Natural killer cell treated with Interleukin-12 subunit alpha and Interleukin-12 subunit beta and Interleukin-15 and Interleukin-18, amount 100 ng/mL, for 72 hours (primary cell): ENCODE measurements at regions not wholly inside any gene's neighbourhood (a gene's known extent, or its start where the extent isn't known, plus 50 kb on each side); places are given as distances from the start of the nearest gene placed in this dataset.

Experiments used
- ATAC-seq, 2 donors: fragments of 150-1000 bp; cut with Tn5 transposase in 1 of 2; sonication (Bioruptor Pico), chemical (Tn5 transposase) in 1 of 2; 2 replicates each; pipeline ENCODE4 v1.10.0; 2021
- DNase-seq: peaks from one replicate; pipeline ENCODE4 v3.0.0; 2022; ENCODE audit warnings: low spot score
- H3K27ac Mint-ChIP-seq, 2 donors: 1 replicate in 1 of 2; 2 replicates in 1 of 2; pipeline ENCODE4 v1.8.0; 2022; ENCODE audit warnings: mixed read lengths in 2 of 2, mild to moderate bottlenecking in 1 of 2, moderate library complexity in 1 of 2
- H3K27me3 Mint-ChIP-seq, 2 donors: 1 replicate in 1 of 2; 2 replicates in 1 of 2; pipeline ENCODE4 v1.8.0; 2022; ENCODE audit warnings: mixed read lengths in 2 of 2
- H3K36me3 Mint-ChIP-seq: one replicate; pipeline ENCODE4 v1.8.0; 2022; ENCODE audit warnings: mixed read lengths
- H3K4me1 Mint-ChIP-seq, 2 donors: 1 replicate in 1 of 2; 2 replicates in 1 of 2; pipeline ENCODE4 v1.8.0; 2022; ENCODE audit warnings: low read depth in 2 of 2, mixed read lengths in 2 of 2, mild to moderate bottlenecking in 1 of 2
- H3K4me3 Mint-ChIP-seq: one replicate; pipeline ENCODE4 v1.8.0; 2022; ENCODE audit warnings: mixed read lengths
- H3K9me3 Mint-ChIP-seq: 2 replicates; pipeline ENCODE4 v1.8.0; 2022; ENCODE audit warnings: mixed read lengths

DNA sequence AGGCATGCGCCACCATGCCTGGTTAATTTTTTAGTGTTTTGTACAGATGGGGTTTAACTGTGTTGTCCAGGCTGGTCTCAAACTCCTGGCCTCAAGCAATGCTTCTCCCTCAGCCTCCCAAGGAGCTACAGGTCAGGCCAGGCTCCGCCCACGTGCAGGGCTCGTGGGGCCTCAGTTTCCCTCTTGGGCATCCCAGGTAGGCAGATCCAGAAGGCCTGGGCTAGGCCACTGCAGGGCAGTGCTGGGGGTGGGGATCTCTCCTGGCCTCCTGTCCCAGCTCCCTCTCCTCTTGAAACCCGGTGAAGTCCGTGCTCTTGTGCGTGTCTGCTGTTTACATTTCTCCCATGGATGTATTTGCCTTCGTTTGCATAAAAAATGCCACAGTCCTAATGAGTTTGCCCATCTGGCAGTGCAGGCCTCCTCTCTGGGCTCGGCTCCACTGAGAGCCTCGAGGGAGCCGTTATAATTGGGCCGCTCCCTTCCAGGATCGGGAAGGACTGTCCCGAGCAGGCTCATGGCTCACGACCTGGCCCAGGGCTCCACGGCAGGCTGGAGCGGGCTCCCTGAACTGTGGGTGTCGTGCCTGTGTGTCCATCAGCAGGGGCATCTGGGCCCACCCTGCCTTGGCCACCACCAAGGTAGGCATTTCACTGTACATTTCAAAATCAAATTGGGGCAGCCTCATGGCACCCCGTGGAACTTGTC is 52.6 kb upstream of the RUFY1 start:
- DNase-seq (no peak), ATAC-seq (no peak)
- Mint-ChIP-seq H3K36me3 (no peaks in the 10 kb centered on the region), H3K4me1 (no peaks in the 10 kb centered on the region), H3K27me3 (no peaks in the 10 kb centered on the region), H3K27ac (no peak overlapping the region), H3K4me3 (no peak overlapping the region), H3K9me3 (no peaks in the 10 kb centered on the region)

DNA sequence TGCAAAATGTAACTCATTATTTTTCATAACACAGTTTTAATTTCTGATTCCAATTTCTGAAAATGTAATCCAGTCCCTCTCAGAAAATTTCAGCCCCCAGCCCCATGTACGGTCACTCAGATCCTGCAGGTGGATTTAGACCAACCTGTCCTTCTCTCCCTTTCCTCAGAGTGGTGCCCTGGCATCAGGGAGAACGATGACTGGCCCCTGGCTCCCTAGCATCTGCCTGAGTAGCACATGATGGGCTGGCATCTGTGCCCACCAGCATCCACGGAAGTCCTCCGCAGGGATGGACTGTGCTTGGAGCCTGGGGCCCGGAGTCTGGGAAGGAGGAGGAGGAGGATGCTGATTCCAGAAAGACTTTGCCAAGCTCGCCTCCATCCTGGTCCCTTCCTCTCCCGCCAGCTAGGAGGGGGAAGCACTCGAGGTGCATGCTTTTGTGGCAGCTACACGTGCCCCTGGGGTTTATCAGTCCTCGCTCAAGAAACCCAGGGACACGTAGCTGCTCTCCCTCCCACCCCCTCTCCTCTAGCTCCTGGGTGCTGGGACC is 54.4 kb upstream of the RUFY1 start:
- Mint-ChIP-seq H3K36me3 (no peaks in the 10 kb centered on the region), H3K4me3 (no peak overlapping the region), H3K27ac (no peak overlapping the region), H3K27me3 (no peaks in the 10 kb centered on the region), H3K9me3 (no peaks in the 10 kb centered on the region), H3K4me1 (no peaks in the 10 kb centered on the region)
- ATAC-seq, result no peak
- no peak for DNase-seq

DNA sequence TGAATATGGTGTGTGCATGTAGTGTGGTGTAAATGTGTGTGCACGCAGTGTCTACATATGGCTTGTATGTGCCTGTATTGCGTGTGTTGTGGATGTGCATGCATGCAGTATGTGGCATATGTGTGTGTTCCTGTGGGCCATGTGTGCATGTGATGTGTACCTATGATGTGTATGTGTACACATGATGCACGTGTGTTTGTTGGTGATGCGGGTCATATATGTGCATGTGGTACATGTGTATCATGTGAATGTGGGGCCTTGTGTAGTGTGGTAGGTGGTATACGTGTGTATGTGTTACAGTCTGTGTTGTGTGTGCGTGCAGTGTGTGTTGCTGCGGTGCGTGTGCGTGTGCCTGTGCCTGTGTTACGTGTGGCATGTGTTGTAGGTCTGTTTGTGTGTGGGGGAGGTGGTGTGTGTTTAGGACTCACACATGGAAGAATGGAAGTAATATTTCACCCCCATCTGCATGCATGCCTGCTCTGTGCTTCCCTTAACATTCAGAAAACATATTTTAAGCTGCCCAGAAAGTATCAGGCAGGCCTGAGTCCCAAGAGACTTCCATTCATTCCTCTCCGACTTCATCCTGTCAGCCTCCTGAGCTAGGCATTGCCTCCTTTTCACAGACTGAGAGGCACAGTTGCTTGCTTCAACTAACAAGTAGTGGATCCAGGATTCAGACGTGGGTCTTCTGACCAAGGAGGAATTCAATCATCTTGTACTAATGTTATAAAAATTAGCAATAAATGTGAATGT is 55.4 kb upstream of the RUFY1 start:
- ATAC-seq, result peak in 1 of 2 donors; percentile 22
- Mint-ChIP-seq H3K27ac (no peak overlapping the region), H3K4me1 (peaks cover 0 to 3% of the 10 kb centered on the region in 2 donors), H3K36me3 (no peaks in the 10 kb centered on the region), H3K4me3 (no peak overlapping the region), H3K27me3 (no peaks in the 10 kb centered on the region), H3K9me3 (no peaks in the 10 kb centered on the region)
- no peak for DNase-seq

DNA sequence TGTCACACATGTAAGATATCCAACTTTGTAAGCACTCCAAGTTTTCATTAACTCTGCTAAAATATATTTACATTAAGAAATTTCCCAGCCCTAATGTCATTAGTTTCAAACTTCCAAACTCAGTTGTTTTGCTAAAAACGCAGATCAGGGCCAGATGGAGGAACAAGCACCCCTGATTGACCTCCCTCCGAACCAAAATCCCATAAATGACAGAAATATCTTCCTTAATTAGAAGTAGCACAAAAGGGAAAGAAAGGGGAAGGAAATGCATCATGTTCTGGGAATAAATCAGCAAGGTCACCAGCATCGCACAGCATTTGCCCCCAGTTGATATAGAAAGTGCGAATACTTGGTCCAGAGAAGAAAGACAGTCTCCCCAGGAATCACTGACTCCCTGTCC is 61.4 kb upstream of the RUFY1 start:
- H3K27ac Mint-ChIP-seq, result no peak overlapping the region
- DNase-seq (no peak), ATAC-seq (no peak)
- peaks cover 0 to 3% of the 10 kb centered on the region in 2 donors for H3K27me3 Mint-ChIP-seq
- no peaks in the 10 kb centered on the region for H3K9me3 Mint-ChIP-seq
- H3K36me3 Mint-ChIP-seq, result no peaks in the 10 kb centered on the region
- peaks cover 0 to 3% of the 10 kb centered on the region in 2 donors for H3K4me1 Mint-ChIP-seq
- H3K4me3 Mint-ChIP-seq, result no peak overlapping the region

DNA sequence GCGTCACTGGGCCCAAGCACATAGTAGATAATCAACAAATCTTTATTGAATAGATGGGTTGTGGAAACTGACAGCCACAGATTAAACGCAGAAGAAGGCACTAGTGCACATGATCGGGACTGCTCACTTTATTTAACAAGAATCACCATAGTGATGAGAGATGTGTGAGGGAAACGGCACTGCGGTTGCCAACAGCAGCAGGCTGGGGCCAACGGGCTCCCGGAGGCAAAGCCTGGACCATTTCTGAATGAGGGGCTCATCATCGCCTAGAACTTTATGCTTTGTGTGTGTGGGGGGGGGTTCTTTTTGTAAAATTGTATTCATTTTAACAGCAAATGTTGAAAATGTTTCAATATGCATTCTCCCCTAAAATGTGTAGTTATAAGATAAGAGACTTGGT is 61.9 kb upstream of the RUFY1 start:
- Mint-ChIP-seq H3K27me3 (peaks cover 0 to 3% of the 10 kb centered on the region in 2 donors), H3K4me1 (peaks cover 0 to 3% of the 10 kb centered on the region in 2 donors), H3K4me3 (no peak overlapping the region), H3K9me3 (no peaks in the 10 kb centered on the region), H3K36me3 (no peaks in the 10 kb centered on the region), H3K27ac (no peak overlapping the region)
- DNase-seq (no peak), ATAC-seq (no peak)

DNA sequence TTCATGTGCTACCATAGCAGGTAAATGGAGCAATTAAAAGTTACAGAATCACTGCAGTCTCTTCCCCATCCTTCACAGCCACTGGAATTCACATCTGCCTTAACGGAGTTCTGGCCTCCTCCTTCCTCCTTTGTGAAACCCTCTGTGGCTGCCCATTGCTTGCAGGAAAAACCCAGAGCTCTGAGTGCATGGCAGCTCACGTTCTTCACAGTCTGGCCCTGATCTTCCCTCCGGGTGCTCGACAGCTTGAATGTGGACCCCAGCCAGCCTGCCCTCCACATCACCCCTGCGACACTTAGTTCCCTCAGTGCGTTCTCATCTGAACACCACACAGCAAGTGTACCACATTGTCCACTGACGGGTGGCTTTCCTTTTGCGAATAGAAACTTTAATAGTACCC is 63.2 kb upstream of the RUFY1 start:
- DNase-seq (no peak), ATAC-seq (no peak)
- Mint-ChIP-seq H3K9me3 (no peaks in the 10 kb centered on the region), H3K4me3 (no peak overlapping the region), H3K36me3 (no peaks in the 10 kb centered on the region), H3K27me3 (peaks cover 0 to 3% of the 10 kb centered on the region in 2 donors), H3K4me1 (peaks cover 0 to 3% of the 10 kb centered on the region in 2 donors), H3K27ac (no peak overlapping the region)

DNA sequence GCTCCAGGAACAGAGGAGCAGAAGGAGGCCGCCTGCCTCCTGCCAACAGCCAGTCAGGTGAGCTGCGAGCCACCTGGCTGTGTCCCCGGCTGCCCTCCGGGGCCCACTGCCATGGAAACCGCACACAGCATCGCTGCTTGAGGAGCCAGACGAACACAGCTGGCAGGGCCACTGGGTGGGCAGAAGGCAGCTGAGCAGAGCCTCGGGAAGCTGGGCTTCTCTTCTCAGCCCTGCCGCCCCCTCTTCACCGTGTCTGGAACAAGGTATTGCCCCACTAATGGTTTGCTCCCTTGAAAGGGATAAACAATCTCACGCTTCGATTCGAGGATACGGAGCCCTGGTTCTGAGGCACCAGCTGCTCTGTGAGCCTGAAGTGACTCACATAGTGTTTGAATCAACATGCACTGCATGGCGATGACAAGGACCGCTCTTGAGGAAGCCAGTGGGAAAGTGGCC is 63.7 kb upstream of the RUFY1 start:
- no peak for DNase-seq
- Mint-ChIP-seq H3K9me3 (no peaks in the 10 kb centered on the region), H3K4me3 (no peak overlapping the region), H3K27me3 (peaks cover 0 to 3% of the 10 kb centered on the region in 2 donors), H3K36me3 (no peaks in the 10 kb centered on the region), H3K4me1 (peaks cover 0 to 3% of the 10 kb centered on the region in 2 donors), H3K27ac (no peak overlapping the region)
- no peak for ATAC-seq

GRCh38 chr5:179485845-179486575 is 64.3 kb upstream of the RUFY1 start:
- no peak overlapping the region for H3K4me3 Mint-ChIP-seq
- H3K27me3 Mint-ChIP-seq, result peaks cover 0 to 3% of the 10 kb centered on the region in 2 donors
- no peak overlapping the region for H3K27ac Mint-ChIP-seq
- no peaks in the 10 kb centered on the region for H3K9me3 Mint-ChIP-seq
- peaks cover 0 to 3% of the 10 kb centered on the region in 2 donors for H3K4me1 Mint-ChIP-seq
- ATAC-seq (no peak), DNase-seq (peak; percentile 5)
- no peaks in the 10 kb centered on the region for H3K36me3 Mint-ChIP-seq

- Mint-ChIP-seq H3K27me3 (peaks cover 0 to 3% of the 10 kb centered on the region in 2 donors), H3K4me3 (no peak overlapping the region), H3K36me3 (no peaks in the 10 kb centered on the region), H3K9me3 (no peaks in the 10 kb centered on the region), H3K27ac (no peak overlapping the region), H3K4me1 (no peaks in the 10 kb centered on the region)
- DNase-seq, result peak; percentile 15
- no peak for ATAC-seq
Measured at GRCh38 chr5:179484761-179485160, 65.6 kb upstream of the RUFY1 start.

DNA sequence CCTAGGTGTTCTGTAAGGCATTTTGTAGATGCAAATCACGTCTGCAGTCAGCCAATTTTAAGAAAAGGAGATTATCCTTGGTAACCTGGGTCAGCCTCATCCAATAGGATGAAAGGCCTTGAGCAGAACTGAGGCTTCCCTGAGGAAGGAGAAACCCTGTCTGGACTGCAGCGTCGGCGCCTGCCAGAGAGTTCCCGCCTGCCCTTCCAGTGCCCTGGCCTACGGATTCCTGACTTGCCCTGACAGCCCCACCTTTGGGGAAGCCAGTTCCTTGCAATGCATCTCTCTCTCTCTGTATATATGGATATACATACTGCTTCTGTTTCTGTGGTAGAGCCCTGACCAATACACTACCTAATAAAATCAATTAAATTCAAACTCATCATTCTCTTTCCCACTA is 66.2 kb upstream of the RUFY1 start:
- peaks cover 0 to 3% of the 10 kb centered on the region in 2 donors for H3K27me3 Mint-ChIP-seq
- H3K27ac Mint-ChIP-seq, result no peak overlapping the region
- no peaks in the 10 kb centered on the region for H3K36me3 Mint-ChIP-seq
- no peaks in the 10 kb centered on the region for H3K4me1 Mint-ChIP-seq
- DNase-seq, result peak; percentile 31
- H3K4me3 Mint-ChIP-seq, result no peak overlapping the region
- H3K9me3 Mint-ChIP-seq, result no peaks in the 10 kb centered on the region
- no peak for ATAC-seq

DNA sequence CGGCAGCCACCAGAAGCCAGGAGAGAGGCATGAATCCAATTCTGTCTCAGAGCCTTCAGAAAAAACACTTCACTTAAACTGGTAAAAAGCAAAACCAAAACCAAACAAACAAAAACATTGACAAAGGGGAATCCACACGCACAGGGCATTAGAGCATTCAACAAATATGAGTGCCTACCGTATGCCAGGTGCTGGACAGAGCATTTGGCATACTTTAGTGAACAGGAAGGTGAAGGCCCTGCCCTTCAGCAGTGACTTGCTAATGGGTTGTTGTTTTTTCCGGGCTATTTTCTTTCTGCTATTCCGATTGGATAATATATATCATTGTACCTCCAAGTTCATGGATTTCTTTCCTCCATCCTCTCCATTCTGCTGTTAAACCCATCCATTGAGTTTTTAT is 71.7 kb upstream of the RUFY1 start:
- no peak for DNase-seq
- ATAC-seq, result no peak

GRCh38 chr5:179475208-179475751 is 75.1 kb upstream of the RUFY1 start:
- no peaks in the 10 kb centered on the region for H3K36me3 Mint-ChIP-seq

More for the DNA sequence above, 71.7 kb upstream of the RUFY1 start:
- peaks cover 10 to 19% of the 10 kb centered on the region in 2 donors for H3K27me3 Mint-ChIP-seq
- H3K4me1 Mint-ChIP-seq, result no peaks in the 10 kb centered on the region
- no peaks in the 10 kb centered on the region for H3K36me3 Mint-ChIP-seq
- H3K27ac Mint-ChIP-seq, result no peak overlapping the region
- no peaks in the 10 kb centered on the region for H3K9me3 Mint-ChIP-seq
- no peak overlapping the region for H3K4me3 Mint-ChIP-seq

DNA sequence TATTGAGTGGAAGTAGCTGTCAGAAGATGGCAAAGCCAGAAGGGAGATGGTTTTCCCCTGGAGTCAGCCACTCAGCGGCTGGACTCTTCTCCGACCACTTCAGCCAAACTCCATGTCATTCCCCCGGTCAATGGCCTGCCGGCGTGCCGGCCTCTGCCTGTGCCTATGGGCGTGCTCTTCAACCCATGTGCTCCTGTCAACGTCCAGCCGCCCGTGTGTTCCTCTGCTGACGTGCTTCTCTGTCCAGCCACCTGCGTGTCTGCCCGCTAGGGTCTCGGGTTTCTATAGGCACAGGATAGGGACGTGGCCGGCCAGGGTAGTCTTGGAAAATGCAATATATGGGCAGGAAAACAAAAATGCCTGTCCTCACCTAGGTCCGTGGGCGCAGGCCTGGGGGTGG is 77.7 kb upstream of the RUFY1 start:
- ATAC-seq, result no peak
- Mint-ChIP-seq H3K36me3 (no peaks in the 10 kb centered on the region), H3K27me3 (peaks cover 10 to 17% of the 10 kb centered on the region in 2 donors), H3K27ac (no peak overlapping the region), H3K9me3 (no peaks in the 10 kb centered on the region), H3K4me3 (no peak overlapping the region), H3K4me1 (no peaks in the 10 kb centered on the region)
- no peak for DNase-seq

More at GRCh38 chr5:179475208-179475751, 75.1 kb upstream of the RUFY1 start:
- Mint-ChIP-seq H3K9me3 (no peaks in the 10 kb centered on the region), H3K4me1 (no peaks in the 10 kb centered on the region), H3K4me3 (no peak overlapping the region), H3K27ac (no peak overlapping the region), H3K27me3 (peaks cover 10 to 19% of the 10 kb centered on the region in 2 donors)
- DNase-seq (no peak), ATAC-seq (no peak)
